ENCODE measurements at regions not wholly inside any gene's neighbourhood (a gene's known extent, or its start where the extent isn't known, plus 50 kb on each side); places are given as distances from the start of the nearest gene placed in this dataset.

DNA sequence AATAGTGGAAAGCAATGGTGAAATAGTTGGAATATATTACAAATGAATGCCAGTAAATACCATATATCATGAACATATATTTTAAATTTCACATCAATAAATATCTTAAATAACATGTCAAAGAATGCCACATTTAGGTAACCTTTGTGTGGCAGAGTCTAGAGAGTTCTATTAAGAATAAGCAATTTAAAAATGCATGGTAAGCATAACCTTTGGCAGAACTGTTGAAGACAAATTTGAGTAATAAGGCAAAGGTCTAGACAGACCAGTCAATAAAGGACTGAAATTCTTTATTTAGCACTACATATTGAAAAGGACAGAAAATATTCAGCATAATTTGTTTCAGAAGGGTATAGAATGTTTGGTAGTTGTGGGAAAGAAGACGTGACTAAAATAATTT lies 1417.0 kb downstream of the SUCLG1 start:
- CTCF ChIA-PET = no interaction called here
- Mint-ChIP-seq H3K9me3 (peaks cover 3% of the 10 kb centered on the region), H3K36me3 (no peaks in the 10 kb centered on the region), H3K27me3 (no peaks in the 10 kb centered on the region), H3K27ac (no peak overlapping the region), H3K4me1 (no peaks in the 10 kb centered on the region), H3K4me3 (no peak overlapping the region)
- no peak for DNase-seq

DNA sequence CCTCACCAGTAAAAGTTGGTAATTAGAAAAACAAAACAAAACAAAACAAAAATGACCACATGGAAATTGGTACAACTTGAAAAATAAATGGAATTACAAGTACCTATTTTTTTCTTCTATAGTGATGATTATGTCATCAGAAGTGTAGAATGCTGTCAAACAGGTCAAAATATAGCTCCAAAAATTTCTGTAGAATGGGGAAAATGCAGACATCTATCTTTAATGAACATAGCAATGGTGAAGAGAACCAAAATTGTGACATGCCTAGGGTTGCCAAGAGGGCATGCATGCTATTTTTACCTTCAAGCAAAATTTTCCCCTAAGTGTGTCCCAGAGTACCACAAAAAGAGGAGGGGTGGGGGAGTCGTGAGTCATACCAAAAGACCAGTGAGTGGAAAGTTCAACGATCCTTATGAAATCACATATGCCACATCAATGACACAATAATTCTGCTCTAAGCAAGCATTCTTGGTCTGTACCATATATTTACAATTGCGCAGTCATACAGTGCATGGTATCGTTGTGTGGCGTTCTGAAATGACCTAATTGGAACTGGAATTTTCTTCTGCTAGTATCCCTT lies 1436.4 kb downstream of the SUCLG1 start:
- Mint-ChIP-seq H3K27me3 (no peaks in the 10 kb centered on the region), H3K9me3 (no peaks in the 10 kb centered on the region), H3K4me1 (no peaks in the 10 kb centered on the region), H3K4me3 (no peak overlapping the region), H3K27ac (no peak overlapping the region), H3K36me3 (no peaks in the 10 kb centered on the region)
- no peak for DNase-seq
- CTCF ChIA-PET = no interaction called here

DNA sequence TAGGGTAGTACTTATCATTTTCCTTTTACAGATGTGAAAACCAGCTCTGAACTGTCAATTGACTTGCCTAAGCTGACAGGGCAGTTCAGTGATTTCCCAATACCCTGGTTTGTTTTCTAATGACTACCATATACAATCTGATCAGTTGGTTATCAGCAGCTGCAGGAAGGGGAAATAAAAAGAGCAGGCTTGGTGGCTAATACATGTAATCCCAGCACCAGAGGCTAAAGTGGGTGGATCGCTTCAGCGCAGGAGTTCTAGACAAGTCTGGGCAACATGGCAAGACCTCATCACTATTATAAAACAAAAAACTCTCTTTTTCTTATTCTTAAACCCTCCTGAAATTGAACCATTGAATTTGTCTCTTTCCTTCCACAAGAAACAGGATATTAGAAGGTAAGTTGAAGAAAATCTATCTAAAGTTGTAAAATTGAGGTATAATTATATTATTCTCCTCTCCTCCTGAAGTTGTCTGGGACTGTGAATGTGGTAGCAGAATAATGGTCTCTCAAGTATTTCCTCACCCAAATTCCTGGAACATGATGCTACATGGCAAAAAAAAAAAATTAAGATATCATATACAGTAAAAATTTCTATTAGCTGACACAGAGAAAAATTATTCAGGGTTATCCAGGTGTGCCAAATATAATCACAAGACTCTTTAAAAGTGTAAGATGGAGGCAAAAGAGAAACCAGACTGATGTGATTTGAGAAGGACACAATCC lies 1441.6 kb downstream of the SUCLG1 start:
- H3K4me3 Mint-ChIP-seq = no peak overlapping the region
- no peak for DNase-seq
- no peaks in the 10 kb centered on the region for H3K9me3 Mint-ChIP-seq
- H3K27ac Mint-ChIP-seq = no peak overlapping the region
- no peaks in the 10 kb centered on the region for H3K36me3 Mint-ChIP-seq
- H3K27me3 Mint-ChIP-seq = no peaks in the 10 kb centered on the region
- H3K4me1 Mint-ChIP-seq = no peaks in the 10 kb centered on the region
- CTCF ChIA-PET = no interaction called here

DNA sequence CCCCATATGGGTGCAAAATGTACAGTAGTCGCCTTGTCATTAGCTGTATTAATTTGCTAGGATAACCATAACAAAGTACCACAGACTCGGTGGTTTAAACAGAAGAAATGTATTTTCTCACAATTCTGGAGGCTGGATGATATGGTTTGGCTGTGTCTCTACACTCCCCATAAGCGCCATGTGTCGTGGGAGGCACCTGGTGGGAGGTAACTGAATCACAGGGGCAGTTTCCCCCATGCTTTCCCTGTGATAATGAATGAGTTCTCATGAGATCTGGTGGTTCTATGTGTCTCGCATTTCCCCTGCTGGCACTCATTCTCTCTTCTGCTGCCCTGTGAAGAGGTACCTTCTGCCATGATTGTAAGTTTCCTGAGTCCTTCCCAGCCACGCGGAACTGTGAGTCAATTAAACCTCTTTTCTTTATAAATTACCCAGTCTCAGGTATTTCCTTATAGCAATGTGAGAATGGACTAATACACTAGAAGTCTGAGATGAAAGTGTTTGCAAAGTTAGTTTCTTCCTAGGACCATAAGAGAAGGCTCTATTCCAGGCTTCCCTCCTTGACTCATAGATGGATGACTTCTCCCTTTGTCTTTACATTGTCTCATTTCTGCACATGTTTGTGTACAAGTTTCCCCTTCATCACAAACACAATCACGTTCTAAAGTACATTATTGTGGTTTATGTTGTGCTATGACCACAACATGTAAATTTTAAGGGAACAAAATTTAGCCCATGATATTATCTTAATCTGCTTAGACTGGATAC lies 1442.6 kb downstream of the SUCLG1 start:
- no peaks in the 10 kb centered on the region for H3K4me1 Mint-ChIP-seq
- no peak overlapping the region for H3K27ac Mint-ChIP-seq
- no peaks in the 10 kb centered on the region for H3K36me3 Mint-ChIP-seq
- CTCF ChIA-PET = no interaction called here
- H3K27me3 Mint-ChIP-seq = no peaks in the 10 kb centered on the region
- DNase-seq = no peak
- H3K9me3 Mint-ChIP-seq = no peaks in the 10 kb centered on the region
- no peak overlapping the region for H3K4me3 Mint-ChIP-seq

DNA sequence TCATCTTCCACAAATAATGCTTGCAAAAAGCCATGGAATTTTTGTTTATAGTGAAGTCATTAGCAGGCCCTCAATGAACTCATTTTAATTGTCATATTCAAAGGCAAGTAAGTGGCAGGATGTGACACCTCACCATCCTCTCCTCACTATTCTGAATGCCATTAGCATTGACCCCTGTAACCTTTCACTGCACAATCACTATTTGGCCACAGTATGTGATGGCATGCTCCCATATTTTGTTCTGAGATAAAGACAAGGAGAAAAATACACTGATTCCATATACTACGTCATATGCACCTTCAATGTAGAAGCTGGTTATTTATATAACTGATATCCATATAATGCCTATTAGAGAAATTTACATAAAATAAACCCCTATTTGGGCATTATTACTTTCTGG lies 1443.2 kb downstream of the SUCLG1 start:
- CTCF ChIA-PET = no interaction called here
- Mint-ChIP-seq H3K4me1 (no peaks in the 10 kb centered on the region), H3K27me3 (no peaks in the 10 kb centered on the region), H3K4me3 (no peak overlapping the region), H3K36me3 (no peaks in the 10 kb centered on the region), H3K9me3 (peaks cover 5% of the 10 kb centered on the region), H3K27ac (no peak overlapping the region)
- DNase-seq = no peak

DNA sequence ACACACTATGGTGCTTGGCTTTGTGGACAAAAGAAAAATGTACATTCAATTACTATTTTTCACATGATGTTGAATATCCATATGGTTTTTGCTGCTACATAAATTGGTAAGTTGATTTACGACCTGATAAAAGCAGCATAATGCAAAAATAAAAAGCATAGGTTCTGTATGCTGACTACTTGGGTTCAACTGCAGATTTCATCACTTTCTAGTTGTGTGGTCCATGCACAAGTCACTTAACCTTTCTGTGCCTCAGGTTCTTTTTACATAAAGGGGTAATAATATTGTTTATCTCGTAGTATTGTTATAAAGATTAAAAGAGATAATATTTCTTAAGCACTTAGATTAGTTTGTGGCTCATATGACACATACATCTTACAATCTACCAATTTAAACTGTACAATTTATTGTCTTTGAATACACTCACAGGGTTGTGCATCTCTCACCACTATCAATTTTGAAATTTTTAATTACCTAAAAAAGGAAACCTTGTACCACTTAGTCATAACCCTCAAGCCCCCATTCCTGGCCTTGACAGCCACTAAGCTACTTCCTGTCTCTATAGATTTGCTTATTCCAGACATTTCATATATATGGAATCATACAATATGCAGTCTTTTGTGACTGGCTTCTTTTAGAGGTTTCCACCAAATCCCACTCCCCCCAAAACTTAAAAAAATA lies 1443.9 kb downstream of the SUCLG1 start:
- peaks cover 5% of the 10 kb centered on the region for H3K9me3 Mint-ChIP-seq
- no peaks in the 10 kb centered on the region for H3K36me3 Mint-ChIP-seq
- no peak overlapping the region for H3K4me3 Mint-ChIP-seq
- H3K4me1 Mint-ChIP-seq = no peaks in the 10 kb centered on the region
- no peak for DNase-seq
- no peak overlapping the region for H3K27ac Mint-ChIP-seq
- CTCF ChIA-PET = no interaction called here
- H3K27me3 Mint-ChIP-seq = no peaks in the 10 kb centered on the region

DNA sequence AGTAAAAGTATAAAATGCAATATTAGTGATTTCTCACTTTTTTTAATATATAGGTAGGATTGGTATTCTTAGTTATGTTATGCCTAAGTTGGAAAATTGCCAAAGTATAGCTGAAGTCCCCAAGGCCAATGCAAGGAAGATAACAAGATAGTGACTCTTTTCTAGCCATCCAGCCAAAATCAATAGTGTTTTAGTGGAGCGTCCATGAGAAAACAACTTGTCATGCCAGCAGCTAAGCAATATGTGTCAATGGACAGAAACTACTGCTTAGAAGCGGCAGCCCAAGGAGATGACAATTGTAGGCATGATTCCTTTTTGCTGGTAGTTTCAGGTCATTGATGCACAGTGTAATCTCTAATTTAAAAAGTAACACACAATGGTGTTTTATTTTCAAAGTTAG lies 1444.6 kb downstream of the SUCLG1 start:
- H3K27me3 Mint-ChIP-seq = no peaks in the 10 kb centered on the region
- H3K4me3 Mint-ChIP-seq = no peak overlapping the region
- H3K4me1 Mint-ChIP-seq = no peaks in the 10 kb centered on the region
- peaks cover 5% of the 10 kb centered on the region for H3K9me3 Mint-ChIP-seq
- CTCF ChIA-PET = no interaction called here
- no peaks in the 10 kb centered on the region for H3K36me3 Mint-ChIP-seq
- DNase-seq = no peak
- H3K27ac Mint-ChIP-seq = no peak overlapping the region

DNA sequence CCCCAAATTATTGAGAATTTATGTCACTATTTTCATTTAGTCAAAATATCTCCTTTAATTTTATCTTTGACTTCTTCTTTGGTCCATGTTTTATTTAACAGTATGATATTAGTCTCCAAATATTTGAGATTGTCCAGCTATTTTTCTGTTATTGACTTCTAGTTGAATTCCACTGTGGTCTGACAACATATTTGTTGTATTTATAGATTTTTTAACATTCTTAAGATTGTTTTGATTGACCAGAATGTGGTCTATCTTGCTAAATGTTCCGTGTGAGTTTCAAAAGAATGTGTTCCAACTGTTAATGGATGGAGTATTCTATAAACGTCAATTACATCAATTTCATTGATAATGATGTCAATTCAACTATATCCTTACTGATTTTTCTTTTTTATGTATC lies 1452.1 kb downstream of the SUCLG1 start:
- Mint-ChIP-seq H3K4me3 (no peak overlapping the region), H3K27me3 (no peaks in the 10 kb centered on the region), H3K27ac (no peak overlapping the region), H3K9me3 (peaks cover 5% of the 10 kb centered on the region), H3K36me3 (no peaks in the 10 kb centered on the region), H3K4me1 (no peaks in the 10 kb centered on the region)
- no peak for DNase-seq
- CTCF ChIA-PET = no interaction called here

DNA sequence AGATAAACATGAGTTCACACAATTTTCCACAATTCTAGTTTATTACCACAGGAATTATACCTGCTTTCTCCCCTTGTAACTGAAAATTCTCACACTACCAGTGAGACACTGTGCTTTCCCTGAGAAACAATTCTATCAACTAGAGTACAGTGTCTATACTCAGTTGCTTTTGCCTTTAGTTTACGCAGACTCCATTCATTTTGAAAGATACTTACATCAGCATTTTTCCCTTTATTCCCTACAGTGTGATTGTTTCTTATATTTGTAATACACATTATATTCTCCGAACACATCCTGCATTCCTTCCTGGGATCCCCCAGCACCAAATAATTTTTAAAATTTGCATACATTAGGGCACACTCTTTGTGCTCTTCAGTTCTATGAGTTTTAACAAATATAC lies 1455.5 kb downstream of the SUCLG1 start:
- Mint-ChIP-seq H3K4me1 (no peaks in the 10 kb centered on the region), H3K27ac (no peak overlapping the region), H3K36me3 (no peaks in the 10 kb centered on the region), H3K27me3 (no peaks in the 10 kb centered on the region), H3K9me3 (no peaks in the 10 kb centered on the region), H3K4me3 (no peak overlapping the region)
- no peak for DNase-seq
- CTCF ChIA-PET = no interaction called here

DNA sequence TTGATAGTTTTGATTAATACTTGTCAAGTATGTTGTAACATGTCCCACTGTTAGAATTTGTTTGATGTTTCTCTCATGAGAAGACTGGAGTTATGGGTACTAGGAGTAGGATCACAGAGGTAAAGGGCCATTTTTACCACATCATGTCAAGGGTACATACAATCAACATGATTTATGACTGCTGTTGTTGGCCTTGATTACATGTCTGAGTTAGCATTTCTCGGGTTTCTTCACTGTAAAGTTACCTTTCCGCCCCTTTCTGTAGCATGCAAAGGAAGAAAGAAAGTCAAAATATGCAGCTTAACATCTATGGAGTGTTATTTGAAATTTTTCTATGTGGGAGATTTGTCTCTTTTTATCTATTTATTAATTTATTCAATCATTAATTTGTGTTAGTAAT lies 1456.4 kb downstream of the SUCLG1 start:
- DNase-seq = no peak
- Mint-ChIP-seq H3K4me1 (no peaks in the 10 kb centered on the region), H3K4me3 (no peak overlapping the region), H3K27me3 (no peaks in the 10 kb centered on the region), H3K27ac (no peak overlapping the region), H3K36me3 (no peaks in the 10 kb centered on the region), H3K9me3 (no peaks in the 10 kb centered on the region)
- CTCF ChIA-PET = no interaction called here

DNA sequence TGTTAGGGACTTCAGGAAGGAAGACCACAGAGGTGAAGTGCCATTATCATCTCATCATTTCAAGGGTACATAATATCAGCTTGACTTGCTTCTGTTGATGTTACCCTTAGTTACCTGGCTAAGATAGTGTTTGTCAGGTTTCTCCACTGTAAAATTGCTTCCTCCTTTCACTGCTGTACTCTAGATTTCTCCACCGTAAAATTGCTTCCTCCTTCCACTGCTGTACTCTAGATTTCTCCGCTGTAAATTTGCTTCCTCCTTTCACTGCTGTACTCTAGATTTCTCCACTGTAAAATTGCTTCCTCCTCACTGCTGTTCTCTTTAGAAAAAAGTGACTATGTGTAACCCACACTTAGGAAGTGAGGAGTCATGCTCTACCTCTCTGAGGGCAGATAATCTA lies 1460.3 kb downstream of the SUCLG1 start:
- no peak for DNase-seq
- Mint-ChIP-seq H3K9me3 (no peaks in the 10 kb centered on the region), H3K4me1 (no peaks in the 10 kb centered on the region), H3K27me3 (no peaks in the 10 kb centered on the region), H3K4me3 (no peak overlapping the region), H3K36me3 (no peaks in the 10 kb centered on the region), H3K27ac (no peak overlapping the region)
- CTCF ChIA-PET = no interaction called here

DNA sequence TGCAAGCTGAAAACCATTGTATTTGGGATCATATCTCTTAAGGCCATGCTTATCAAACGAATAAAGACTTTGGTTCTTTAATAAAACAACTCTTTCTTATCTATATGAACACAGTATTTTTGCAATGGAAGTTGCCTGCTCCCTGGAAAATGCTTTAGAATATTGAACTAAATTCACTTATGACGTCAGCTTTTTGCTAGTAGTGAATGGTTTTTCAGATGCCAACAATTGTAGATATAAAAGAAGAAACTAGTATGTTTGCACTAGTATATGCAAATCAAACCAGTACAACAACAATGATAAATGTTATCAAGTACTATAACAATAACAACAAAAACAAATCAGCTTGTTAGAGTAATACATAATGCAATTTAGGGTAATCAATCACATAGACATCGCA lies 1462.9 kb downstream of the SUCLG1 start:
- no peaks in the 10 kb centered on the region for H3K36me3 Mint-ChIP-seq
- DNase-seq = no peak
- H3K4me3 Mint-ChIP-seq = no peak overlapping the region
- CTCF ChIA-PET = no interaction called here
- H3K27me3 Mint-ChIP-seq = no peaks in the 10 kb centered on the region
- H3K4me1 Mint-ChIP-seq = no peaks in the 10 kb centered on the region
- no peak overlapping the region for H3K27ac Mint-ChIP-seq
- H3K9me3 Mint-ChIP-seq = peaks cover 2% of the 10 kb centered on the region

DNA sequence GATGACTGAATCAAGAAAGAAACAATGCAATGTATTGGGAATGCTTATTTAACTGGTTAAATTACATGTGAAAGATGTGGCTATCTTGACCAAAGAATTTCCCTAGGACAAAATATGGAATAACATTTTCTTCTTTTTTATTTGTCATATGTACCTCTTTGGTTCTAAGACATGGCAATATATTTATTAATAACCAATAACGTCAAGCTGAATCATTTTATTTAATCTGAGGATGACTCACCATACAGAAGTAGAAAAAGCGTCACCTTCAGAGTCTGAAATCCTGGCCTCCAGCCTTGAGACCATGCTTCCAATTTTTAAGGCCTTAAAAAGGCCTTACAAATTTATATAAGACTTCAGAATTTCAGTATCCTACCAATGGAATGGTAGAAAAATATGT lies 1464.9 kb downstream of the SUCLG1 start:
- H3K36me3 Mint-ChIP-seq = no peaks in the 10 kb centered on the region
- no peaks in the 10 kb centered on the region for H3K27me3 Mint-ChIP-seq
- peaks cover 2% of the 10 kb centered on the region for H3K9me3 Mint-ChIP-seq
- H3K4me1 Mint-ChIP-seq = no peaks in the 10 kb centered on the region
- H3K27ac Mint-ChIP-seq = no peak overlapping the region
- DNase-seq = no peak
- CTCF ChIA-PET = interaction anchor here (0.7 kb wide), 1 partner anchor 570 kb away, joined by 3 read pairs; no protein-coding TSS in a partner anchor
- no peak overlapping the region for H3K4me3 Mint-ChIP-seq

DNA sequence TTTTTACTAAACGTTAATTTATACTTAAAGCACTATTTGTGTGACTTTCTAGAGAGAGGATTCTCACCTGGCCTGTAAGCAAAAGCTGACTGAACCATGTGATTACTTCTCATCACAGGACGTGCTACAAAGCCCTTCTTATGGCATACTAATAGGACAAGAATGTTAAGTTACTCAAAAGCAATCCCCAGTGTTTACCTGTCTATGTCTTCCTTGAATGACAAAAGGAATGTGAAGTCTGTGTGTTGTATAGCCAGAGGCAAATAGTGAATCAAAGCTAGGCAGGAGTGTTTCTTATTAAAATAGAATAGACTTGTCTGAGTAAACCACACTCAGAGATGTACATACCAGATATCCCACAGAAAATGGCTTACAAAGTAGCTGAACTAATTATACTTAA lies 1465.5 kb downstream of the SUCLG1 start:
- Mint-ChIP-seq H3K4me3 (no peak overlapping the region), H3K36me3 (no peaks in the 10 kb centered on the region), H3K4me1 (no peaks in the 10 kb centered on the region), H3K9me3 (peaks cover 2% of the 10 kb centered on the region), H3K27me3 (no peaks in the 10 kb centered on the region), H3K27ac (no peak overlapping the region)
- no peak for DNase-seq
- CTCF ChIA-PET = no interaction called here

DNA sequence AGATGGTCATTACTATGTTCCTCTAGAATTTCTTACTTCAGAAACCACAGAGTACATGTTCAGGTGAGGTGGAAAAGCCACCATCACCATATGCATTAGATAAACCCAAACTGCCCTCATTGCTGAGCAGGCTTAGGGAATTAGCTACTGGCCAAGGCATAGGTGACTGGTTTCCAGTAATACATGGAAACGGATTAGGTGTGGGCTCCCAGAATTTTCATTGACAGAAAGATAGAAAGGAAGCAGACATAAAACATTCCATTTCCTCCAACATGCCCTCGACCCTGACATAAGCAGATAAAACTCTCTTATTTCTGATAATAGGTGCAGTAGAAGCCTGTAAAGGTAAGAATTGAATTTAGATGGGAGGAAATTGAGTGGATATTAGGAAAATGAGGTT lies 1466.1 kb downstream of the SUCLG1 start:
- DNase-seq = no peak
- Mint-ChIP-seq H3K9me3 (peaks cover 2% of the 10 kb centered on the region), H3K27me3 (no peaks in the 10 kb centered on the region), H3K4me3 (no peak overlapping the region), H3K27ac (no peak overlapping the region), H3K4me1 (no peaks in the 10 kb centered on the region), H3K36me3 (no peaks in the 10 kb centered on the region)
- CTCF ChIA-PET = no interaction called here
